Peyer's patch (tissue), 4 donors: ENCODE measurements at regions not wholly inside any gene's neighbourhood (a gene's known extent, or its start where the extent isn't known, plus 50 kb on each side); places are given as distances from the start of the nearest gene placed in this dataset.

Experiments used
- CTCF ChIP-seq, 6 experiments: fragments of 450-650 bp in 4 of 6; fragments of 200-600 bp in 2 of 6; sonication (generic) in 1 of 6; IDR thresholded peaks; one replicate each; pipeline ENCODE4 v1.5.1; 2017 to 2019; ENCODE audit warnings: antibody characterized with exemption in 6 of 6, mild to moderate bottlenecking in 3 of 6, moderate library complexity in 1 of 6
- POLR2A ChIP-seq, 2 donors: fragments of 450-650 bp; IDR thresholded peaks; one replicate each; pipeline ENCODE4 v1.5.1; 2017; ENCODE audit warnings: antibody characterized with exemption in 2 of 2, mild to moderate bottlenecking in 2 of 2, moderate library complexity in 2 of 2

- TF ChIP-seq CTCF (IDR thresholded peaks at IDR 0.05) (no peak), POLR2A (IDR thresholded peaks at IDR 0.05) (no peak)
These were observed 54.7 kb upstream of the FAM110C start for GRCh38 chr2:101016-101415.
